ENCODE measurements at regions not wholly inside any gene's neighbourhood (a gene's known extent, or its start where the extent isn't known, plus 50 kb on each side); places are given as distances from the start of the nearest gene placed in this dataset.

DNA sequence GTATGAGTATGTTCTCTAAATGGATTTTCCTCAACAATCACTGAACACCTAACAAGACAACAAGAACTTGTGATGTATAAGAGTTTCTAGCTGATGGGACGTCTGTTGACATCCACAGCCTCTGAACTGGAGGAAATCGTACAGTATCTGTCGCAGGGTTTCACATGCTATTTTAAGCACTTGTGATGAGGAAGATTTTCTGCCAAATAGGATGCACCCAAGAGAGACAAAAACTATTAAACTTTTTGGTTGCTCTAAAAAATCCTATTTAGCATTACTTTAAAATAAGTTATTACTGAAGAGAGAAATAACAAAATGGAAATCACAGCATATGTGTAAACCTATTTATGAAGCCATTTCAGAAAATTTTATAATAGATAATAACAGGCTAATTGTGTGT, 356.1 kb upstream of the SLC7A11 start:
- TF ChIP-seq POLR2AphosphoS5 (IDR thresholded peaks at IDR 0.05) (no peak), POLR2A (IDR thresholded peaks at IDR 0.05) (no peak)
